OCI-M1 (cell line): ENCODE measurements at regions not wholly inside any gene's neighbourhood (a gene's known extent, or its start where the extent isn't known, plus 50 kb on each side); places are given as distances from the start of the nearest gene placed in this dataset.
"Not testable (repeated sequence)": the region's sequence is repeated elsewhere in the genome, so short reads cannot be mapped to it uniquely, and the experiment has no call there.

Source experiments
- DNase-seq: peaks from one replicate; lab custom pipeline; 2025; lab: John Stamatoyannopoulos, UW

GRCh38 chr6:144359783-144360182, 74.6 kb downstream of the UTRN start:
- no peak for DNase-seq

DNA sequence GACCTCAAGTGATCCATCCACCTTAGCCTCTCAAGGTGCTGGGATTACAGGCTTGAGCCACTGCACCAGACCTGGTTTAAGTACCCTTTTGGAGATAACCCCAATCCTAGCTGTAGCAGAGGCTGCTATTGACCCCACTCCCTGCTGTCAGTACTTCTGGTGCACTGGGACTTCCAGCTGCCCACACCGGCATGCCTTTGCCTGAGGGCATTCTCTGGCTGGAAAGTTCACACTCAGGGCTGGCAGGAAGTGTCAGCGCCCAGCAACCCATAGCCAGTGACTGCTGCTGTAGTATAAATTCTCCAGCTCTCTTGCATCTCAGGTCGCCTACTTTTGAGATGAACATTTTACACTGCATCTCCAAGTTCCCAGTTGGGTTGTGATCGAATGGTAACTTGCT, 75.3 kb downstream of the UTRN start:
- DNase-seq, result no peak

DNA sequence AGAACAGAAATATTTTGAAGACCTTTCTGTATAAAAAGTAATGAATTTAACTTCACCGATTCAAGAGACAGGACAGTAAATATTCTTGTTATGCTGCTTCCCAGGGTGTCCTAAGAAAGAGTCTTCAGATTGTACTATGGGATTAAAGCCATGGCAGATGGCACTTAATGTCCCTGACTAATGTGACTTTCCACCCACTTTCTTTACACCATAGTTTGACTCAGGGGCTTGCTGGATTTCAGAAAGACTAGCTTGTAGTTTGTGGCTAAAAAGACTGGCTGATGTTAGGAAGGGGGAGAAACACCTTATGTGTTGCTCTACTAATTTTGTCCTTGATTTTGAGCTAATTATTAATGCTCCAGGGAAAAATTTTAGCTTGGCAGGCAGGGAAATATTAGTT, 75.9 kb downstream of the UTRN start:
- DNase-seq, result no peak

DNA sequence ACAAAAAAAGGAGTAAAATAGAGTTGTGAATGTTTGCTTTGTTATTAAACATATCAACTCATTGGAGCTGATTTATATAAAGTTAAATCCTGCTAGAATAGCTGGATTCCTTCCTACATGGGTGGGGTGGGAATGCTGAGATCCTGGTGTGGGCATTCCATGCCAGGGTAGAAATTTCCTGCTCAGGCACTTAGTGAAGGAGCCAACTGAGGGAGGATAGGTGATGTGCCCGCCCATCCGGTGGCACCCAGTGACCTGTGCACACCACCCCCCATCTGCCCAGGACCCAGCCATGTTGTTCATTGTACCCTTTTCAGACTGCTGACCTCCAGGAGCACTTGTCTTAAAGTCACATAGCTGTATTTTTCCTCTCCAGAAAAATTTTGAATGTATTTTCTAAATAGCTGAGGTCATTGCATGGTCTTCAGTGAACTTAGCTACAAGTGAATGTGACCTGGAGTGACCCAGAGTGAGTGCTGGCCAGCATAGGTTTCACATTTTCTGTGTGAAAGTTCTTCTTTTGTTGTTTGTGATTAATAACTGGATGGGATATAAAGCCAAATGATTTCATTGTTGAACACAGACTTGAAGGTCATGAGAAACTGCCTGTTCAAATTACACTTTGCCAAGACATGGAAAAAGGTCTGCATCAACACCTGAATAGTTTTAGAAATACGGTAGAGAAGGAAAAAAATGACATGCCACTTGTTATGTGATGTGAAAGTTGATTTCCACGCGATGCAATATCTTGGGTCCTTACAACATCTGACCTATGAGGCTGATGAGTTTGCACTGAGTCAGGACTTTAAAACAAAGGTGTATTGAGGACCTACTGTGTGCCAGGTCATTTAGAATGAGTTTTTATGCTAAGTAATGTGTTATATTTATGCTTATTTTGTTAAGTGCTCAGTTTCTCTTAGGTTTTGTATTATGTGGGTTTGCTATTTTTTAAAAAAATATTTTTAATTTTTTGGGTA, 77.2 kb downstream of the UTRN start:
- peak; percentile 54 for DNase-seq

- no peak for DNase-seq
Measured at GRCh38 chr6:144364208-144364720, 79.1 kb downstream of the UTRN start.

DNA sequence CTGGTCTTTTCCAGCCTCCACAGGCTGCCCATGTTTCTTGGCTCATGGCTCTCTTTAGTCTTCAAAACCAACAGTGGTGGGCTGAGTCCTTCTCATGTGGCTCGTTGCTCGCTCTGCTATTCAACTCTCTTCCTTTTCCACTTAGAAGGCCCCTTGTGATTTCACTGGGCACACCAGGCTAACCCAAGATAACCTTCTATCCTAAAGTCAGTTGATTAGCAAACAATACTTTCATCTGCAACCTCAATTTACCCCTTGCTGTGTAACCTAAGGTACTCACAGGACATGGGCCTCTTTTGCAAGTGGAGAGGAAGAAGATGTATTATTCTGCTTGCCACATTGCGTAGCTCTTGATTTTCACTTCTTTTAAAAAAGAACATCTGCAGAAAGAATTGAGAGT, 79.6 kb downstream of the UTRN start:
- DNase-seq, result no peak

DNA sequence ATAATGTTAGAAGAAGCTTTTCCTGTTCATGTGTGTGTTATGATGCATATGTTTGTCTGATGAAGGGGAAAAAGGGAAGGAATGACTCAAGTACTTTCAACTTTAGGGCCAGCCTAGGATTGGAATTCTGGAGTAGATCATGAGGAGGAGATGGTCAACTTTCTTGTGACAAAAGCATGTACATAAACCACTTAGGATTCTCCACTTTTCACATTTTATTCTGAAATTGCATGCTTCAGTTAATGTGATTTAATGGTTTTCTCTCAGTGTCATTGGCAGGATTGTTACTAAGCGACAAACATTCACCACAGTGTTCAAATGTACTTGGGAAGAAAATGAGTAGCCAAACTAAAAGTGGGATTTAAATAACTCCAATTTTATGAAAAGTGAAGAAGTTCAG, 80.1 kb downstream of the UTRN start:
- no peak for DNase-seq

DNA sequence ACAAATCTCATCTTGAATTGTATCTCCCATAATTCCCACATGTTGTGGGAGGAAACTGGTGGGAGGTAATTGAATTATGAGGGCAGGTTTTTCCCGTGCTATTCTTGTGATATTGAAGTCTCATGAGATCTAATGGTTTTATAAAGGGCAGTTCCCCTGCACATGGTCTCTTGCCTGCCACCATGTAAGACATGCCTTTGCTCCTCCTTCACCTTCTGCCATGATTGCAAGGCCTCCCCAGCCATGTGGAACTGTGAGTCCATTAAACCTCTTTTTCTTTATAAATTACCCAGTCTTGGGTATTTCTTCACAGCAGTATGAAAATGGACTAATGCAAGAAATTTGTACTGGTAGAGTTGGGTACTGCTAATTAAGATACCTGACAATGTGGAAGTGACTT, 84.6 kb downstream of the UTRN start:
- DNase-seq, result not testable (repeated sequence)

DNA sequence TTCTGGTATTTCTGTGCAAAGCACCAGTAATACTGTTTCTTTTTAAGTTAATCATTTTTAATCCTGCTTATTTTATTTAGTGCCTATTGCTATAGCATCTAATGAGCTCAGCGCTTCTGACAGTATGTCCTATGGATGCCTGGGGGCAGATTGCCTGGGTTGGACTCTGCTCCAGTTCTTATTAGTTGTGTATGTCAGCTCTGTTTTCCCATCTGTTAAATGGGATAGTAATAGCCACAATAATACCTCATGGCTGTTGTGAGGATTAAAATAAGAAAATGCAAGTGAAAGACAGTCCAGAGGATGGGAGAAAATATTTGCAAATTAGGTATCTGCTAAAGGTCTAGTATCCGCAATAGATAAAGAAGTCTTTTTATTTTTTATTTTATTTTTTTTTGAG, 87.0 kb downstream of the UTRN start:
- no peak for DNase-seq

DNA sequence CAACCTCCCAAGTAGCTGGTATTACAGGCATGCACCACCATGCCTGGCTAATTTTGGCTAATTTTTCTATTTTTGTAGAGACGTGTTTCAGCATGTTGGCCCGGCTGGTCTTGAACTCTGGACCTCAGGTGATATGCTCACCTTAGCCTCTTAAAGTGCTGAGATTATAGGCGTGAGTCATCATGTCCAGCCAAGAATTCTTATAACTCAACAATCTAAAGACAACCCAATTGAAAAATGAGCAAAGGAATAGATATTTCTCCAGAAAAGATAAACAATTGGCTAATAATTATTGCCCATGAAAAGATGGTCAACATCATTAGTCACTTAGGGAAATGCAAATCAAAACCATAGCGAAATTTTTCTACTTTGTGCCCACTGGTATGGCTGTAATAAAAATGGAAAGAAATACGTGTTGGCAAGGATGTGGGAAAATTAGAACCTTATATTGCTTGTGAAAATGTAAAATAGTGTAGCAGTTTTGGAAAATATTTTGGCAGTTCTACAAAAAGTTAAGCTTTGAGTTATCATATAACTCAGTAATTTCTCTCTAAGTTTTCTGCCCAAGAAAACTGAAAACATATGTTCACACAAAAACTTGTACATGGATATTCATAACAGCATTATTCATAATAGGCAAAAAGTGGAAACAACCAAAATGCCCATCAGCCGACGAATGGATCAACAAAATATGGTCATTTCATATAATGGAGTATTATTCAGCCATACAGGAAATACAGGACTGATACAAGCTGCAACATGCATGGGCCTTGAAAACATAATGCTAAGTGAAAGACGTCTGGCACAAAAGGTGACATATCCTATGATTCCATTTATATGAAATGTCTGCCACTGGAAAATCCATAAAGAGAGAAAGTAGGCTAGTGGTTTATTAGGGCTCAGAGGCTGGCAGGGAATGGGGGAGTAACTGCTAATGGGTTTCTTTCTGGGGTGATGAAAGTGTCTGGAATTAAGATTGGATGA, 87.8 kb downstream of the UTRN start:
- DNase-seq, result no peak

GRCh38 chr6:144374525-144374924, 89.4 kb downstream of the UTRN start:
- not testable (repeated sequence) for DNase-seq

DNA sequence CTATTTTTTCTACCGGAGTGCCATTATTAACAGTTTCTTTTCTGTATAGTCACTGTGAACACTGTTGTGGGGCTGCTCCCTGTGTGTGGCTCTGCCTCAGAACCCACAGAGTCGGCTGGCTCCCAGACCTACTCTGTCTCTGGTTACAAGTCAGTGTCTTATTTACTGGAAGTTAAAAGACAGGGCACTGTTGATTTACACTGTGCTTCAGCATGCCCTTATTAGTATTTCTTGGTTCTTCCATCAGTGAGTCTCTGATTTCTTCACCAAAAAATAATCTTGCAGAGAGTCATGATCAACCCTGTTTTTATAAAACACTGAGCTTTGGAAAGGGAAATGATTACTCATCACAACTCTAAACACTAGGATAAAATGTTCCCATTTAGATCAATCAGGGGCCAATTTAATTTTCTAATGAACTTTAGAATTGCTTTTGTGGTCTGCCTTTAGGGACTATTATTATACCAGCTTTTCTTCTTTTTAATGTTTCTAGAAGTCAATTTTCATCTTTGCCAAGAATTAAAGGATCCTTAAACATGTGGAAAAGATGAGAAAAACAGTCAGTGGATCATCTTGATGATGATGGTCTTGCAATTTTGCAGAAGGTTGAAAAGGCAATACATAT, 92.6 kb downstream of the UTRN start:
- DNase-seq, result no peak

DNA sequence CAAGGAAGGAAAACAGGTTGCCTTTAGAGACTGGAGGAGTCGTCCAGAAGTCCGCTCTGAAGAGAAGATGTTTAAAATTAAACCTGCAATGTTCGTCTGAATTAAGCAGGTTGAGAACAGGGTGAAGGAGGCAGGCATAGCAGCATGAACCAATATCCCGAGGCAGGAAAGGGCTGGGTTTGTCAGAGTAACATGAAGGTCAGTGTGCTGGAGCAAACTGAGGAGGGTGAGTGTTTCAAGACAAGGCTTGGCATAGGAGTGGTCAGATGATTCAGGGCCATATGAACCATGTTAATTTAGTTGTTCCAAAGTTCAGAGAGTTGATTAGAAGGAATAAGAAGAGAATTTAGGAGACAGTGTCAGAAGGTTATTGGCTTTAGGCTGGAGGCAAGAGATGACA, 93.3 kb downstream of the UTRN start:
- DNase-seq, result no peak

DNA sequence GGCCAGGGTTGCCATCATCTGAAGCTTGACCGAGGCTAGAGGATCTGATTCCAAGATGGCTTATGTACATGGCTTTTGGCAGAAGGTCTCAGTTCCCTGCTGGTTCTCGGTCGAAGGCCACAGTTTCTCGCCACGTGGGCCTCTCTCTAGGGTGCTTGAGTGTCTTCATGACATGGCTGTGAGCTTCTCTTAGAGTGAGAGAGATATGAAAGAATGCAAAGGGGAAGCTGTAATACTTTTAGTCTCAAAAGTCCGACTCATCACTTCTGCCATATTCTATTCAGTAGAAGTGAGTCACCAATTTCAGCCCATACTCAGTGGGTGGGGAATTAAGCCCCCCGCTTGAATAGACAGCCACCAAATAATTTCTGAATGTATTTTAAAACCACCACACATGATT, 94.2 kb downstream of the UTRN start:
- no peak for DNase-seq

DNA sequence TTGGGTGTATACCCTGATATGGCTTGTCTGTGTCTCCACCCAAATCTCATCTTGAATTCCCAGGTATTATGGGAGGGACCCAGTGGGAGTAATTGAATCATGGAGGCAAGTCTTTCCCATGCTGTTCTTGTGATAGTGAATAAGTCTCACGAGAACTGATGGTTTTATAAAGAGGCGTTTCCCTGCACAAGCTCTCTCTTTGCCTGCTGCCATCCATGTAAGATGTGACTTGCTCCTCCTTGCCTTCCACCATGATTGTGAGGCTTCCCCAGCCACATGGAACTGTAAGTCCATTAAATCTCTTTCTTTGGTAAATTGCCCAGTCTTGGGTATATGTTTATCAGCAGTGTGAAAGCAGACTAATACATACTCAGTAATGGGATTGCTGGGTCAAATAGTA, 96.4 kb downstream of the UTRN start:
- not testable (repeated sequence) for DNase-seq

GRCh38 chr6:144383336-144383735, 98.2 kb downstream of the UTRN start:
- no peak for DNase-seq

- DNase-seq, result no peak
Measured at GRCh38 chr6:144384427-144384826, 99.3 kb downstream of the UTRN start.

GRCh38 chr6:144389474-144389873, 104.3 kb downstream of the UTRN start:
- not testable (repeated sequence) for DNase-seq

- no peak for DNase-seq
Measured at GRCh38 chr6:144390202-144390601, 105.1 kb downstream of the UTRN start.

DNA sequence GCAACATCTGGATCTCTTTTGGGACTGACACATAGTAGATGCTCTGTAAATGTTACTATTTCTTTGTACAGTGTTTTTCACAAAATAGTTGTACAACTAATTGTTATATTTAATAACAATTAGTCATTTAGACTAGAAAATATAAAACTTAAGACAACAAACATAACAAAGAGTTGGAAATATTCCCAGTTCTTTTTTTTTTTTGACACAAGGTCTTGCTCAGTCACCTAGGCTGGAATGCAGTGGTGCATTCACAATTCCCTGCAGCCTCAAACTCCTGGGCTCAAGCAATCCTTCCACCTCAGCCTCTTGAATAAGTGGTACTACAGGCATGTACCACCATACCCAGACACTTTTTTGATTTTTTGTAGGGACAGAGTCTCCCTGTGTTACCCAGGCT, 105.8 kb downstream of the UTRN start:
- DNase-seq, result no peak

- no peak for DNase-seq
Measured at GRCh38 chr6:144392536-144392935, 107.4 kb downstream of the UTRN start.

GRCh38 chr6:144394210-144394609, 109.1 kb downstream of the UTRN start:
- no peak for DNase-seq
